ENCODE measurements at regions not wholly inside any gene's neighbourhood (a gene's known extent, or its start where the extent isn't known, plus 50 kb on each side); places are given as distances from the start of the nearest gene placed in this dataset.

- TF ChIP-seq EP300 (IDR thresholded peaks at IDR 0.05) (no peak), CTCF (IDR thresholded peaks at IDR 0.05) (no peak), POLR2A (IDR thresholded peaks at IDR 0.05) (no peak)
Observed at GRCh38 chrX:35622601-35623000, 175.5 kb upstream of the MAGEB16 start.
